Astrocyte (in vitro differentiated cells and primary cell): ENCODE measurements at regions not wholly inside any gene's neighbourhood (a gene's known extent, or its start where the extent isn't known, plus 50 kb on each side); places are given as distances from the start of the nearest gene placed in this dataset.
A peak's percentile ranks its signal among the peaks of the same experiment; 100 is the strongest.

Source experiments
- DNase-seq: peaks from one replicate; pipeline ENCODE4 v3.0.0-alpha.2; 2010; ENCODE audit warnings: low read depth
- FAIRE-seq: peaks from 2 replicates; lab custom pipeline; 2011; peaks lifted over from hg19 to GRCh38; lab: Jason Lieb, UNC
- H2AFZ ChIP-seq: 2 replicates; pipeline ENCODE4 v1.6.0; 2012; ENCODE audit warnings: low read depth, low read length, inconsistent platforms
- H3K27ac ChIP-seq: 2 replicates; pipeline ENCODE4 v1.5.1; 2011; ENCODE audit warnings: low read depth, low read length, inconsistent platforms
- H3K27me3 ChIP-seq: 2 replicates; pipeline ENCODE4 v1.6.0; 2011; ENCODE audit warnings: low read length, inconsistent platforms; ENCODE audit not compliant: insufficient read depth
- H3K36me3 ChIP-seq: 2 replicates; pipeline ENCODE4 v1.5.1; 2011; ENCODE audit warnings: low read length, inconsistent platforms; ENCODE audit not compliant: insufficient read depth
- H3K4me1 ChIP-seq: 2 replicates; pipeline ENCODE4 v1.5.1; 2011; ENCODE audit warnings: low read length, inconsistent platforms; ENCODE audit not compliant: insufficient read depth
- H3K4me2 ChIP-seq: 2 replicates; pipeline ENCODE4 v1.6.0; 2012; ENCODE audit warnings: low read length, inconsistent platforms
- H3K4me3 ChIP-seq: 2 replicates; pipeline ENCODE4 v1.5.1; 2011; ENCODE audit warnings: low read depth, mild to moderate bottlenecking, low read length, inconsistent platforms; ENCODE audit not compliant: insufficient read depth
- H3K79me2 ChIP-seq: 2 replicates; pipeline ENCODE4 v1.6.0; 2012; ENCODE audit warnings: mild to moderate bottlenecking, low read length, inconsistent platforms; ENCODE audit not compliant: insufficient read depth
- H3K9ac ChIP-seq: 2 replicates; pipeline ENCODE4 v1.6.0; 2012; ENCODE audit warnings: mild to moderate bottlenecking, low read length, inconsistent platforms
- H3K9me3 ChIP-seq: 2 replicates; pipeline ENCODE4 v1.5.1; 2012; ENCODE audit warnings: low read depth, mild to moderate bottlenecking, low read length, inconsistent platforms; ENCODE audit not compliant: insufficient read depth
- H4K20me1 ChIP-seq: 2 replicates; pipeline ENCODE4 v1.6.0; 2012; ENCODE audit warnings: low read length, inconsistent platforms; ENCODE audit not compliant: insufficient read depth
- H3K27ac Mint-ChIP-seq: one replicate; pipeline ENCODE4 v1.8.0; 2021; ENCODE audit warnings: mild to moderate bottlenecking, mixed read lengths; ENCODE audit not compliant: unreplicated experiment
- H3K27me3 Mint-ChIP-seq: one replicate; pipeline ENCODE4 v1.8.0; 2021; ENCODE audit warnings: low read depth, mixed read lengths; ENCODE audit not compliant: unreplicated experiment
- H3K36me3 Mint-ChIP-seq: one replicate; pipeline ENCODE4 v1.8.0; 2021; ENCODE audit warnings: low read depth, mixed read lengths; ENCODE audit not compliant: unreplicated experiment
- H3K4me1 Mint-ChIP-seq: one replicate; pipeline ENCODE4 v1.8.0; 2021; ENCODE audit warnings: low read depth, mixed read lengths; ENCODE audit not compliant: unreplicated experiment
- H3K4me3 Mint-ChIP-seq: one replicate; pipeline ENCODE4 v1.8.0; 2021; ENCODE audit warnings: mild to moderate bottlenecking, moderate library complexity, mixed read lengths; ENCODE audit not compliant: unreplicated experiment
- H3K9me3 Mint-ChIP-seq: one replicate; pipeline ENCODE4 v1.8.0; 2021; ENCODE audit warnings: mild to moderate bottlenecking, mixed read lengths; ENCODE audit not compliant: unreplicated experiment
- EZH2 ChIP-seq: IDR thresholded peaks from 2 replicates; pipeline ENCODE4 v1.6.1; 2012; ENCODE audit warnings: mild to moderate bottlenecking, low read length, inconsistent platforms; ENCODE audit not compliant: insufficient read depth
- TF ChIP-seq, protein P1 (sequence below): IDR thresholded peaks from 2 replicates; pipeline ENCODE4 v1.5.1; 2011; ENCODE audit warnings: low read depth, mild to moderate bottlenecking, inconsistent platforms, low read length, moderate library complexity; ENCODE audit not compliant: insufficient read depth

DNA sequence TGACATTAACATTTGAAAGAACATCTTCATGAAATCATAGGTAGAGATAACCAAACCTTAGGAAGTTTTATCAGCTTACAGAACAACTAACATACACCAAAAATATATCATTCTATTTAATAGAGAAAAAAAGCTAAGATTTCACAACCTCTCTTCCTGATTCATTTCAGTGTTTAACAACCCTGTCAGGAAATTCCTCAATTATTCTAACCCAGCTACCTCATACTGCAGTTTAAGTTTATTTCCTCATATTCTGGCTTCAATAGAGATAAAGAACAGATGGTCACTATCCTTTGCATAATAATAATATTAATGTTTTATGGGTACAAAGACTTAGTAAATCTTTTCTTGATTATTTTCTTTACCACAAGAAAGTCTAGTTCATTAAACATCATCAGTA lies 112.9 kb upstream of the HSF2 start:
- no peak overlapping the region for H3K4me3 ChIP-seq
- FAIRE-seq (no peak), DNase-seq (no peak)
- no peaks in the 10 kb centered on the region for H3K79me2 ChIP-seq
- H3K36me3 ChIP-seq, result no peaks in the 10 kb centered on the region
- H3K4me2 ChIP-seq, result no peak overlapping the region
- TF ChIP-seq, protein P1, sequence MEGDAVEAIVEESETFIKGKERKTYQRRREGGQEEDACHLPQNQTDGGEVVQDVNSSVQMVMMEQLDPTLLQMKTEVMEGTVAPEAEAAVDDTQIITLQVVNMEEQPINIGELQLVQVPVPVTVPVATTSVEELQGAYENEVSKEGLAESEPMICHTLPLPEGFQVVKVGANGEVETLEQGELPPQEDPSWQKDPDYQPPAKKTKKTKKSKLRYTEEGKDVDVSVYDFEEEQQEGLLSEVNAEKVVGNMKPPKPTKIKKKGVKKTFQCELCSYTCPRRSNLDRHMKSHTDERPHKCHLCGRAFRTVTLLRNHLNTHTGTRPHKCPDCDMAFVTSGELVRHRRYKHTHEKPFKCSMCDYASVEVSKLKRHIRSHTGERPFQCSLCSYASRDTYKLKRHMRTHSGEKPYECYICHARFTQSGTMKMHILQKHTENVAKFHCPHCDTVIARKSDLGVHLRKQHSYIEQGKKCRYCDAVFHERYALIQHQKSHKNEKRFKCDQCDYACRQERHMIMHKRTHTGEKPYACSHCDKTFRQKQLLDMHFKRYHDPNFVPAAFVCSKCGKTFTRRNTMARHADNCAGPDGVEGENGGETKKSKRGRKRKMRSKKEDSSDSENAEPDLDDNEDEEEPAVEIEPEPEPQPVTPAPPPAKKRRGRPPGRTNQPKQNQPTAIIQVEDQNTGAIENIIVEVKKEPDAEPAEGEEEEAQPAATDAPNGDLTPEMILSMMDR, result no peak
- no peak for TF ChIP-seq EZH2
- no peak overlapping the region for H3K9ac ChIP-seq
- H3K9me3 ChIP-seq, result no peaks in the 10 kb centered on the region
- no peak overlapping the region for H3K4me3 Mint-ChIP-seq
- H3K27me3 Mint-ChIP-seq, result no peaks in the 10 kb centered on the region
- H2AFZ ChIP-seq, result no peak overlapping the region
- H3K36me3 Mint-ChIP-seq, result no peaks in the 10 kb centered on the region
- H4K20me1 ChIP-seq, result no peaks in the 10 kb centered on the region
- no peak overlapping the region for H3K27ac Mint-ChIP-seq
- H3K4me1 Mint-ChIP-seq, result no peaks in the 10 kb centered on the region
- peaks cover under 1% of the 10 kb centered on the region for H3K9me3 Mint-ChIP-seq
- H3K27me3 ChIP-seq, result no peaks in the 10 kb centered on the region
- no peak overlapping the region for H3K27ac ChIP-seq
- no peaks in the 10 kb centered on the region for H3K4me1 ChIP-seq

DNA sequence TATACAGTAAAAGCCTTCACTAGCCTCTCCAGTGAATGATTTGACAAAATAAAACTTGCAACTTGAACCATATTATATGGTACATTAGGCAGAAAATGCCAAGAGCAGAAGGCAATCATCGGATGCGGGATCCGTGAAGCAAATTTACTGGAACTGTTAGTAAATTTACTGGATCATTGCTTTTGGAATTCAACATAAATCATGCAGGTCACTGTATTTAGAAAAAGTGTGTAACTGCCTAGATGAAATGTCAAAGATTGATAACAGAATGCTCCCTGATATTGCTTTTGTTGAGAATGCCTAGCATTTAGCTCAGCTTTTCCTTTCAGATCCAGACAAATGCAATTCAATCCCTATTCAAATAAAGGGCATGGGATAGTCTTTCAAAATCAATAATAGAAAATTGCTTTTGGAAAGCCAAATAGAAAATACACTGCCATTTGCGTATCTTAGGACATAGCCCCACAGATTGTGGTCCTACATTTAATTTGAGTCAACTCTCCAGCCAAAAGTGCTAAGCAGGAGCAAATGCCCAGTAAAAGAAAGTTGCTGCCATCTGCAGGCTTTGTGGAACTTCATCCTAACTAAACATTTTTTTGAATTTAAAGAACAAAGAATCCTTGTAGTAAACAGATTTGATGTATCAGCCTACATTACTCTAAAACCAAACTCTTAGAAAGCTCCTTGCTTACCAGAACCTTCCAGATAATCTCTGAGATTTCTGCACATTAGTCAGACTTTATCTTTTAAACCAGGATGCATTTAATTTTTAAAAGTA lies 109.5 kb upstream of the HSF2 start:
- Histone ChIP-seq H3K4me1 (no peaks in the 10 kb centered on the region), H2AFZ (no peak overlapping the region), H3K36me3 (no peaks in the 10 kb centered on the region), H3K4me2 (no peak overlapping the region), H3K4me3 (no peak overlapping the region), H3K9me3 (no peaks in the 10 kb centered on the region), H3K9ac (no peak overlapping the region), H3K27me3 (no peaks in the 10 kb centered on the region), H3K79me2 (no peaks in the 10 kb centered on the region), H3K27ac (no peak overlapping the region), H4K20me1 (no peaks in the 10 kb centered on the region)
- H3K4me3 Mint-ChIP-seq, result no peak overlapping the region
- H3K27ac Mint-ChIP-seq, result no peak overlapping the region
- no peaks in the 10 kb centered on the region for H3K27me3 Mint-ChIP-seq
- peak; percentile 1 for DNase-seq
- no peaks in the 10 kb centered on the region for H3K9me3 Mint-ChIP-seq
- TF ChIP-seq EZH2, result no peak
- TF ChIP-seq, protein P1, result peak; percentile 9
- FAIRE-seq, result no peak
- no peaks in the 10 kb centered on the region for H3K36me3 Mint-ChIP-seq
- H3K4me1 Mint-ChIP-seq, result no peaks in the 10 kb centered on the region

DNA sequence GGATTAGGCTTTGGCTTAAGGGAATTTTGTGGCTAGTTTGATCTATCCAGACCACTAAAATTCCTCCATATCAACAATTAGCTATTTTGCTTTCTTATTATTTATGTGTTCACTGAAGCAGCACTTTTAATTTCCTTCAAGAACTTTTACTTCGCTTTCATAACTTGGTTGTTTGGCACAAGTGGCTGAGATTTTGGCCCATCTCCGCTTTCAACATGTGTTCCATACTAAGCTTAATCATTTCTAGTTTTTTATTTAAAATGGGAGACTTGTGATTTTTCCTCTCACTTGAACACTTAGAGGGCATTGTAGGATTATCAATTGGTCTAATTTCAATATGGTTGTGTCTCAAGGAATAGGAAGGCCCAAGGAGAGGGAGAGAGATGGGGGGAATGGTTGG lies 102.4 kb upstream of the HSF2 start:
- no peak overlapping the region for H3K4me3 Mint-ChIP-seq
- H3K27ac Mint-ChIP-seq, result no peak overlapping the region
- no peak overlapping the region for H3K4me3 ChIP-seq
- no peaks in the 10 kb centered on the region for H3K9me3 ChIP-seq
- no peaks in the 10 kb centered on the region for H3K27me3 Mint-ChIP-seq
- no peak overlapping the region for H3K4me2 ChIP-seq
- H3K4me1 ChIP-seq, result no peaks in the 10 kb centered on the region
- no peaks in the 10 kb centered on the region for H3K4me1 Mint-ChIP-seq
- no peaks in the 10 kb centered on the region for H3K27me3 ChIP-seq
- no peaks in the 10 kb centered on the region for H4K20me1 ChIP-seq
- no peak overlapping the region for H2AFZ ChIP-seq
- no peaks in the 10 kb centered on the region for H3K36me3 Mint-ChIP-seq
- no peaks in the 10 kb centered on the region for H3K79me2 ChIP-seq
- H3K27ac ChIP-seq, result no peak overlapping the region
- H3K9ac ChIP-seq, result no peak overlapping the region
- FAIRE-seq (no peak), DNase-seq (no peak)
- TF ChIP-seq, protein P1, result no peak
- no peak for TF ChIP-seq EZH2
- H3K36me3 ChIP-seq, result no peaks in the 10 kb centered on the region
- no peaks in the 10 kb centered on the region for H3K9me3 Mint-ChIP-seq
